H1 (cell line): ENCODE measurements at regions not wholly inside any gene's neighbourhood (a gene's known extent, or its start where the extent isn't known, plus 50 kb on each side); places are given as distances from the start of the nearest gene placed in this dataset.
A peak's percentile ranks its signal among the peaks of the same experiment; 100 is the strongest.

ENCODE experiments used
- CTCF ChIA-PET: fragments of 300-600 bp; sonication (Branson Sonifier 250); formaldehyde crosslinking; loops from one replicate; lab custom pipeline; 2021; ENCODE audit not compliant: partially characterized antibody; lab: Charles Lee
- POLR2A ChIA-PET: fragments of 300-600 bp; sonication (Branson Sonifier 250); formaldehyde crosslinking; loops from one replicate; lab custom pipeline; 2021; ENCODE audit warnings: inconsistent platforms; ENCODE audit not compliant: partially characterized antibody; lab: Charles Lee
- DNase-seq, 2 experiments: peaks; one replicate each; pipeline versions ENCODE4 v3.0.0 to v3.0.0-alpha.2; 2010 to 2022; ENCODE audit warnings: low spot score in 2 of 2, low read depth in 1 of 2, mixed read lengths in 1 of 2
- FAIRE-seq: peaks from 2 replicates; lab custom pipeline; 2011; peaks lifted over from hg19 to GRCh38; lab: Jason Lieb, UNC
- H2AFZ ChIP-seq: 2 replicates; pipeline ENCODE4 v1.8.1; 2012; ENCODE audit warnings: low read length, inconsistent platforms
- H2AK5ac ChIP-seq: 2 replicates; pipeline ENCODE4 v1.6.1; 2013; ENCODE audit warnings: low read depth, low read length
- H2BK120ac ChIP-seq: replicated peaks from 2 replicates; pipeline ENCODE3; 2013; ENCODE audit warnings: low read depth, low read length, inconsistent platforms
- H2BK12ac ChIP-seq: 2 replicates; pipeline ENCODE4 v1.6.1; 2013; ENCODE audit warnings: low read depth, low read length
- H2BK15ac ChIP-seq: 2 replicates; pipeline ENCODE4 v1.6.1; 2013; ENCODE audit warnings: low read length
- H2BK20ac ChIP-seq: 2 replicates; pipeline ENCODE4 v1.6.1; 2013; ENCODE audit warnings: low read length
- H2BK5ac ChIP-seq: 2 replicates; pipeline ENCODE4 v1.6.1; 2013; ENCODE audit warnings: low read depth, low read length
- H3K14ac ChIP-seq: 2 replicates; pipeline ENCODE4 v1.6.1; 2013; ENCODE audit warnings: inconsistent platforms; ENCODE audit not compliant: insufficient read length
- H3K18ac ChIP-seq: 2 replicates; pipeline ENCODE4 v1.6.1; 2013; ENCODE audit warnings: low read length; ENCODE audit errors: extremely low read depth
- H3K23ac ChIP-seq: 2 replicates; pipeline ENCODE4 v1.6.1; 2013; ENCODE audit warnings: inconsistent platforms; ENCODE audit not compliant: insufficient read length
- H3K23me2 ChIP-seq: 2 replicates; pipeline ENCODE4 v1.6.1; 2013; ENCODE audit warnings: low read depth, low read length
- H3K27ac ChIP-seq: 2 replicates; pipeline ENCODE4 v1.6.1; 2011; ENCODE audit warnings: low read depth, low read length, inconsistent platforms
- H3K27me3 ChIP-seq, 4 experiments: replicated peaks in 1 of 4; 1 replicate in 1 of 4; 2 replicates in 3 of 4; pipeline versions ENCODE4 v1.6.1 to v1.8.1; 2011 to 2013; ENCODE audit warnings: low read length in 3 of 4, mild to moderate bottlenecking in 3 of 4, inconsistent platforms in 2 of 4, mixed read lengths in 2 of 4, moderate library complexity in 1 of 4; ENCODE audit not compliant: control insufficient read depth in 3 of 4, insufficient read depth in 3 of 4; ENCODE audit errors: extremely low read depth in 1 of 4
- H3K36me3 ChIP-seq, 4 experiments: 2 replicates each; pipeline versions ENCODE4 v1.6.1 to v1.8.1; 2011 to 2013; ENCODE audit warnings: mild to moderate bottlenecking in 4 of 4, low read length in 3 of 4, moderate library complexity in 2 of 4, control low read depth in 1 of 4, inconsistent platforms in 1 of 4; ENCODE audit not compliant: insufficient read depth in 4 of 4, control insufficient read depth in 2 of 4
- H3K4ac ChIP-seq: replicated peaks from 2 replicates; pipeline ENCODE3; 2013; ENCODE audit warnings: low read length, low read depth, mixed read lengths, inconsistent platforms; ENCODE audit not compliant: insufficient read length
- H3K4me1 ChIP-seq, 4 experiments: replicated peaks in 1 of 4; 1 replicate in 1 of 4; 2 replicates in 3 of 4; pipeline versions ENCODE4 v1.6.1 to v1.8.1; 2011 to 2013; ENCODE audit warnings: low read length in 3 of 4, inconsistent platforms in 2 of 4, mixed read lengths in 1 of 4; ENCODE audit not compliant: insufficient read depth in 4 of 4, control insufficient read depth in 3 of 4
- H3K4me2 ChIP-seq, 2 experiments: 2 replicates each; pipeline versions ENCODE4 v1.6.1 to v1.8.1; 2011 to 2013; ENCODE audit warnings: low read depth in 2 of 2, low read length in 2 of 2, control low read depth in 1 of 2, inconsistent platforms in 1 of 2, mild to moderate bottlenecking in 1 of 2; ENCODE audit not compliant: insufficient read depth in 1 of 2
- H3K4me3 ChIP-seq, 4 experiments: fragments of 200-600, 300-600 bp in 1 of 4; sonication (generic), shearing (Covaris generic), sonication (Bioruptor Twin) in 1 of 4; 2 replicates each; pipeline versions ENCODE4 v1.5.1 to v1.8.1; 2011 to 2016; ENCODE audit warnings: low read length in 4 of 4, low read depth in 3 of 4, control low read depth in 2 of 4, inconsistent platforms in 2 of 4, mild to moderate bottlenecking in 2 of 4, mixed read lengths in 1 of 4, moderate library complexity in 1 of 4; ENCODE audit not compliant: insufficient read depth in 2 of 4; ENCODE audit errors: extremely low read depth in 1 of 4
- H3K56ac ChIP-seq: replicated peaks from 2 replicates; pipeline ENCODE3; 2013; ENCODE audit warnings: low read depth, mild to moderate bottlenecking, mixed read lengths, low read length, inconsistent platforms; ENCODE audit not compliant: insufficient read length
- H3K79me1 ChIP-seq: 2 replicates; pipeline ENCODE4 v1.6.1; 2013; ENCODE audit warnings: low read depth, low read length, control low read depth
- H3K79me2 ChIP-seq, 2 experiments: 2 replicates each; pipeline versions ENCODE4 v1.6.1 to v1.8.1; 2012 to 2013; ENCODE audit warnings: low read length in 2 of 2, mild to moderate bottlenecking in 2 of 2, inconsistent platforms in 1 of 2; ENCODE audit not compliant: insufficient read depth in 2 of 2, control insufficient read depth in 1 of 2
- H3K9ac ChIP-seq, 4 experiments: replicated peaks in 1 of 4; 1 replicate in 1 of 4; 2 replicates in 3 of 4; pipeline versions ENCODE4 v1.6.1 to v1.8.1; 2011 to 2013; ENCODE audit warnings: low read depth in 3 of 4, low read length in 3 of 4, control low read depth in 2 of 4, mild to moderate bottlenecking in 2 of 4, moderate library complexity in 2 of 4, inconsistent platforms in 1 of 4; ENCODE audit errors: extremely low read depth in 1 of 4
- H3K9me3 ChIP-seq, 2 experiments: 2 replicates each; pipeline versions ENCODE4 v1.6.1 to v1.8.1; 2012 to 2013; ENCODE audit warnings: mild to moderate bottlenecking in 2 of 2, moderate library complexity in 2 of 2, control low read depth in 1 of 2, inconsistent platforms in 1 of 2, low read depth in 1 of 2, low read length in 1 of 2, mixed read lengths in 1 of 2; ENCODE audit not compliant: insufficient read depth in 2 of 2
- H4K20me1 ChIP-seq, 2 experiments: replicated peaks in 1 of 2; 2 replicates each; pipeline versions ENCODE3 to v1.8.1; 2011 to 2013; ENCODE audit warnings: inconsistent platforms in 2 of 2, low read length in 2 of 2, mild to moderate bottlenecking in 1 of 2; ENCODE audit not compliant: insufficient read depth in 2 of 2, control insufficient read depth in 1 of 2
- H4K5ac ChIP-seq: 2 replicates; pipeline ENCODE4 v1.6.1; 2013; ENCODE audit warnings: low read length, low read depth, mixed read lengths, inconsistent platforms; ENCODE audit not compliant: insufficient read length
- H4K8ac ChIP-seq: 2 replicates; pipeline ENCODE4 v1.8.0; 2013; ENCODE audit warnings: mild to moderate bottlenecking, moderate library complexity, low read length, inconsistent platforms; ENCODE audit not compliant: insufficient read depth; ENCODE audit errors: extremely low read depth
- H4K91ac ChIP-seq: replicated peaks from 2 replicates; pipeline ENCODE3; 2013; ENCODE audit warnings: low read length, mixed read lengths, inconsistent platforms; ENCODE audit not compliant: insufficient read length
- KDM1A ChIP-seq: fragments of 200-600, 300-600 bp; sonication (generic); IDR thresholded peaks from 2 replicates; pipeline ENCODE4 v1.7.1; 2016; ENCODE audit warnings: mild to moderate bottlenecking, low read length, borderline replicate concordance
- NRF1 ChIP-seq: IDR thresholded peaks from 2 replicates; pipeline ENCODE4 v1.6.1; 2011; ENCODE audit warnings: mild to moderate bottlenecking, low read depth, low read length, improper control_type of control experiment
- SP2 ChIP-seq: IDR thresholded peaks from 2 replicates; pipeline ENCODE4 v1.6.1; 2012; ENCODE audit warnings: mild to moderate bottlenecking, low read length, inconsistent platforms
- USF2 ChIP-seq: IDR thresholded peaks from 2 replicates; pipeline ENCODE4 v1.6.1; 2011; ENCODE audit warnings: low read length, improper control_type of control experiment
- WGBS, 2 experiments: shearing (Covaris generic) in 1 of 2; methylation state at CpG; one replicate each; pipeline versions ENCODE4 v1.1.6 to v1.1.7; 2013 to 2015; ENCODE audit warnings: low lambda C conversion rate in 2 of 2, mixed read lengths in 2 of 2, inconsistent platforms in 1 of 2, low coverage in 1 of 2, missing lambda C conversion rate in 1 of 2; ENCODE audit not compliant: insufficient replicate concordance in 2 of 2, insufficient coverage in 1 of 2, insufficient read length in 1 of 2; ENCODE audit errors: extremely low coverage in 1 of 2, missing lambda C conversion rate in 1 of 2; 5-methylcytosine and 5-hydroxymethylcytosine counted together

GRCh38 chr14:84976805-84977204 lies 553.1 kb upstream of the FLRT2 start:
- H3K4me1 ChIP-seq, result no peaks in the 10 kb centered on the region
- H3K18ac ChIP-seq, result no peak overlapping the region
- no peak overlapping the region for H4K91ac ChIP-seq
- CTCF ChIA-PET, result no interaction called here
- H2AFZ ChIP-seq, result peak overlapping the region; percentile 61; the same call in 1 of the 2 replicates
- FAIRE-seq, result no peak
- no peak overlapping the region for H3K14ac ChIP-seq
- H2BK120ac ChIP-seq, result no peak overlapping the region
- H2BK5ac ChIP-seq, result no peak overlapping the region
- no peak overlapping the region for H3K4me3 ChIP-seq
- H3K23me2 ChIP-seq, result peaks cover 1% of the 10 kb centered on the region; the same call in 1 of the 2 replicates
- H3K27ac ChIP-seq, result no peak overlapping the region
- no peak overlapping the region for H2BK20ac ChIP-seq
- H3K9me3 ChIP-seq, result no peaks in the 10 kb centered on the region
- no peak overlapping the region for H4K8ac ChIP-seq
- 96% methylated on average over 2 of the region's 2 CpGs; no CpG with 5 or more reads in 1 of the 2 experiments for WGBS, 2 experiments
- H3K23ac ChIP-seq, result no peak overlapping the region
- no peaks in the 10 kb centered on the region for H3K36me3 ChIP-seq
- DNase-seq, result no peak
- POLR2A ChIA-PET, result no interaction called here
- no peak overlapping the region for H2BK12ac ChIP-seq
- H3K9ac ChIP-seq, result no peak overlapping the region
- no peak overlapping the region for H2BK15ac ChIP-seq
- TF ChIP-seq KDM1A (no peak), USF2 (peak; percentile 74), NRF1 (no peak), SP2 (no peak)
- H4K5ac ChIP-seq, result no peak overlapping the region
- H2AK5ac ChIP-seq, result no peak overlapping the region
- H3K27me3 ChIP-seq, result no peaks in the 10 kb centered on the region
- no peak overlapping the region for H3K56ac ChIP-seq
- H3K4ac ChIP-seq, result no peak overlapping the region
- no peaks in the 10 kb centered on the region for H3K79me1 ChIP-seq
- no peaks in the 10 kb centered on the region for H3K79me2 ChIP-seq
- H4K20me1 ChIP-seq, result no peaks in the 10 kb centered on the region
- H3K4me2 ChIP-seq, result no peak overlapping the region
